IPS-15b (cell line): ENCODE measurements at regions not wholly inside any gene's neighbourhood (a gene's known extent, or its start where the extent isn't known, plus 50 kb on each side); places are given as distances from the start of the nearest gene placed in this dataset.

Experiments used
- H3K27me3 ChIP-seq: one replicate; pipeline ENCODE4 v1.6.1; 2013; ENCODE audit warnings: low read length; ENCODE audit not compliant: control insufficient read depth, insufficient read depth
- H3K36me3 ChIP-seq: one replicate; pipeline ENCODE4 v1.6.1; 2013; ENCODE audit warnings: low read length; ENCODE audit not compliant: control insufficient read depth, insufficient read depth
- H3K4me1 ChIP-seq: one replicate; pipeline ENCODE4 v1.6.1; 2013; ENCODE audit warnings: mild to moderate bottlenecking, low read length; ENCODE audit not compliant: control insufficient read depth, insufficient read depth
- H3K4me3 ChIP-seq: one replicate; pipeline ENCODE4 v1.5.1; 2013; ENCODE audit warnings: low read depth, low read length
- H3K9ac ChIP-seq: one replicate; pipeline ENCODE4 v1.6.1; 2013; ENCODE audit warnings: low read depth, mild to moderate bottlenecking, low read length
- H3K9me3 ChIP-seq: one replicate; pipeline ENCODE4 v1.6.1; 2013; ENCODE audit warnings: mild to moderate bottlenecking, low read length; ENCODE audit not compliant: control insufficient read depth, insufficient read depth

DNA sequence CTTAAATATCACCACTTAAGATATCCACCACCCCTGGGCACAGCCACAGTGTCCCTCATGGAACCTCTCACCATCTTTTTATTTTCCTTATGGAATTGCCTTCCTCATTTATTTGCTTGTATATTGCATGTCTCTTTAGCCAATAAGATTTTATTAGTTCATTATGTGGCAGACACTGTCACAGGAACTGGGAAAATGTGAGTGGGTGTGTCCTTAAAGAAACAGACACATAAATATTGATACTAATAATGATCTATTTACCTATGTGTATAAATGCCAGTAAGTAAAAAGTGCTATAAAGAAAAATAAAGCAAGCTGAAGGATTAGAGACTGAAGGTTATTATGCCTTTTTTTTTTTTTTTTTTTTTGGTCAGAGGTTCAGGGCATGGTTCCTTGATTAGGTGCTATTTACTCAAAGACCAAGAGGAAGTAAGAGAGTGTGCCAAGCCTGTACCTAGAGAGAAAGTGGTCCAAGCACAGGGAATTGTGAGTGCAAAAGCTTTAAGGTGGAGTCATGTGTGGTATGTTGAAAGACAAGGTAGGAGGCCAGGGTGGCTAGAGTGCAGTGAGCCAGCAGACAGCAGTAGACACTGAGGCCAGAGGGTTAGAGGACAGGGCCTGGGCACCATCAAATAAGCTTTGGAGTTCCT, 589.0 kb downstream of the USP25 start:
- Histone ChIP-seq H3K36me3 (no peaks in the 10 kb centered on the region), H3K4me3 (no peak overlapping the region), H3K9ac (no peak overlapping the region), H3K4me1 (peaks cover 11% of the 10 kb centered on the region), H3K9me3 (no peaks in the 10 kb centered on the region), H3K27me3 (no peaks in the 10 kb centered on the region)

GRCh38 chr21:16320110-16320509, 590.3 kb downstream of the USP25 start:
- Histone ChIP-seq H3K36me3 (no peaks in the 10 kb centered on the region), H3K4me1 (peaks cover 11% of the 10 kb centered on the region), H3K27me3 (no peaks in the 10 kb centered on the region), H3K4me3 (no peak overlapping the region), H3K9me3 (no peaks in the 10 kb centered on the region), H3K9ac (no peak overlapping the region)

DNA sequence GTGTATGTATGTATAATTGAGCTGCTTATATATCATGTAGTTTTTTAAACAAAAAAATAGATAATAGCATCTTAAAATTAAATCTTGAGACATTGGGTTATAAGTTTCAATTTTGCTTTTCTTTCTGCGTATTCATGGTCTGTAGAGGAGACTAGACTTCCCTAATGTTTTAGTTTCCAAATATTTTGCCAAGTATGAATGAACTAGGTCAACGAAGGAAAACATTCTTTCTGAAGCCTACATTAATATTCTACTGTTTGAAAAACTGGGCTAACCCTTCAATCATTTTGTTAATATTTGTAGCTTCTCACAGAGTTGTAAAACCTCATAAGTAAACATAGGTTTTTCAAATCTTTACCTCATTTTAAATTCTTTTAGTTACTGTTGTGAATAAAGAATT, 592.7 kb downstream of the USP25 start:
- H3K4me1 ChIP-seq = peaks cover 4% of the 10 kb centered on the region
- H3K36me3 ChIP-seq = no peaks in the 10 kb centered on the region
- no peaks in the 10 kb centered on the region for H3K27me3 ChIP-seq
- no peak overlapping the region for H3K9ac ChIP-seq
- H3K9me3 ChIP-seq = no peaks in the 10 kb centered on the region
- H3K4me3 ChIP-seq = no peak overlapping the region

DNA sequence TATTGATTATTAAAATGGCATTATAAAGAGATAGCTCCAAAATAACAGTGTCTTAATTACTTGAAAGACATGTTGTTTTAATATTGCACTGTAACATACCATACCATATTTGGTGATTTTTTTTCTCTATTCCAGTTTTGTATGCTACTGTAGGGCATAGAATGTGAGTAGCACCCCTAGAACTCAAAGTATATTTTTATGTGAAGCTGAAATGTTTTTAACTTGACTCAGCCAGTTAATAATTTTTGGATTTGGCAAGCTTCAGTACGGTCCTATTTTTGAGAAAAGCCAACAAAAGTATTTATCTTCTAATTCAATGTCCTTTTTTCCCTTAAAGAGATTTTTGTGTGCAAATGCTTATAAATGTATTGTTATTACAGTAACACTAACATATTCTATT, 593.8 kb downstream of the USP25 start:
- no peak overlapping the region for H3K4me3 ChIP-seq

GRCh38 chr21:16324630-16325029, 594.8 kb downstream of the USP25 start:
- H3K4me1 ChIP-seq = no peaks in the 10 kb centered on the region
- H3K4me3 ChIP-seq = no peak overlapping the region
- H3K9me3 ChIP-seq = no peaks in the 10 kb centered on the region
- H3K9ac ChIP-seq = no peak overlapping the region
- no peaks in the 10 kb centered on the region for H3K36me3 ChIP-seq
- H3K27me3 ChIP-seq = no peaks in the 10 kb centered on the region

More for the DNA sequence above, 593.8 kb downstream of the USP25 start:
- H3K9me3 ChIP-seq = no peaks in the 10 kb centered on the region
- no peaks in the 10 kb centered on the region for H3K4me1 ChIP-seq
- H3K36me3 ChIP-seq = no peaks in the 10 kb centered on the region
- H3K27me3 ChIP-seq = no peaks in the 10 kb centered on the region
- no peak overlapping the region for H3K9ac ChIP-seq

GRCh38 chr21:16330082-16330907, 600.5 kb downstream of the USP25 start:
- H3K27me3 ChIP-seq = no peaks in the 10 kb centered on the region
- no peaks in the 10 kb centered on the region for H3K36me3 ChIP-seq
- H3K4me1 ChIP-seq = no peaks in the 10 kb centered on the region
- H3K4me3 ChIP-seq = no peak overlapping the region
- no peaks in the 10 kb centered on the region for H3K9me3 ChIP-seq
- no peak overlapping the region for H3K9ac ChIP-seq

DNA sequence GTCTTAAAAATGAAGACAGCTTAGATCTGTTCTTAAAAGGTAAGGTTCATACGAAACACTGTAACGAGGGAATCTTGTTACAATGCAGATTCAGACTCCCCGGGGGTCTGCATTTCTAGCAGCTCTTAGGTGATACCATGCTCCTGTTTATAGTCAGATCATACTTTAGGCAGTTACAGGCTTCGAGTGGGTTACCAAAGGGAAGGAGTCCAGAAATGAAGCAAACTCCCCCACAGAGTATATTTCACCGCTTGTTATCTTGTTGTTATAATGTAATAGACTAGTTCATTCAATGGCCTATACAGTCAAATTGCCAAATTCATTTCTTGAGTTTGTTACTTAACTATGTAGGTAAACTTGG, 601.1 kb downstream of the USP25 start:
- Histone ChIP-seq H3K9ac (no peak overlapping the region), H3K27me3 (no peaks in the 10 kb centered on the region), H3K4me1 (no peaks in the 10 kb centered on the region), H3K9me3 (no peaks in the 10 kb centered on the region), H3K4me3 (no peak overlapping the region), H3K36me3 (no peaks in the 10 kb centered on the region)

GRCh38 chr21:16337266-16337665, 607.5 kb downstream of the USP25 start:
- H3K27me3 ChIP-seq = no peaks in the 10 kb centered on the region
- H3K9me3 ChIP-seq = no peaks in the 10 kb centered on the region
- no peak overlapping the region for H3K9ac ChIP-seq
- H3K4me1 ChIP-seq = no peaks in the 10 kb centered on the region
- no peaks in the 10 kb centered on the region for H3K36me3 ChIP-seq
- H3K4me3 ChIP-seq = no peak overlapping the region

GRCh38 chr21:16342932-16343331, 613.1 kb downstream of the USP25 start:
- Histone ChIP-seq H3K4me3 (no peak overlapping the region), H3K27me3 (no peaks in the 10 kb centered on the region), H3K9me3 (no peaks in the 10 kb centered on the region), H3K4me1 (no peaks in the 10 kb centered on the region), H3K36me3 (no peaks in the 10 kb centered on the region), H3K9ac (no peak overlapping the region)

GRCh38 chr21:16343776-16344175, 614.0 kb downstream of the USP25 start:
- no peaks in the 10 kb centered on the region for H3K9me3 ChIP-seq
- no peaks in the 10 kb centered on the region for H3K4me1 ChIP-seq
- H3K4me3 ChIP-seq = no peak overlapping the region
- H3K9ac ChIP-seq = no peak overlapping the region
- no peaks in the 10 kb centered on the region for H3K27me3 ChIP-seq
- H3K36me3 ChIP-seq = no peaks in the 10 kb centered on the region

DNA sequence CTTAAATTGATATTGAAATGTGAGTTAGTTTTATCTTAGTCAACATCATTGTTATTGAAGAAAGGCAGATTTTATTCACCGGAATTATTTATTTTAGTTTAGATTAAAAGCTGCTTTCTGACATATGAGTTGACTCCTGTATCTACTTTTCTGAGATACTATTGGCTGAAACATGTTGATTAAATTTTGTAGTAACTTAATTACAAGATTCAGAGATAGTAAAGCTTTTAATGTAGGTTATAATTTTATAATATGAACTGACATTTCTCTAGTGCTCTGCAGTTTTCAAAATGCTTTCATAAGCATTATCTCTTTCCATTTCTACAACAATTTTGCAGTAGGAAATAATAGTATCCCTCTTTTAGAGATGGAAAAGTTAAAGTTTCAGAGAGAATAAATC, 616.0 kb downstream of the USP25 start:
- Histone ChIP-seq H3K4me3 (no peak overlapping the region), H3K9ac (no peak overlapping the region), H3K27me3 (no peaks in the 10 kb centered on the region), H3K9me3 (no peaks in the 10 kb centered on the region), H3K4me1 (no peaks in the 10 kb centered on the region), H3K36me3 (peaks cover 3% of the 10 kb centered on the region)

DNA sequence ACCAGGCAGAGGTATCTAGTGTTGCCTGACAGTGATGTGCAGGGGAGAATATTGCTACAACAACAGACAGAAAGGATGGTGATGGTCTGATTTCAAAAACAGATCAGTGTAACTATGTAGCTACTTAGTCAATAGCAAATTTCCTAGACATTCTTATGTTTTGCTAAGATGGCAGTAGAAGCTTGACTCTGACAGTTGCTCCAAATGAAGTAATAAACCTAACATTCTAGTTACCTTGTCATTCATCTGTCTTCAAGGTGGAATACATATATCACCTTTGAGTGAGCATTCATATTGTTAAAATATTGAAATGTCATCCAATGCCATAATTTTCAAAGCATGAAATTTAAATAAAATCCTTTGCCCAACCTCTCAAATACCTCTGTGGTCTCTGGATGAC, 617.4 kb downstream of the USP25 start:
- Histone ChIP-seq H3K4me3 (no peak overlapping the region), H3K4me1 (no peaks in the 10 kb centered on the region), H3K9ac (no peak overlapping the region), H3K9me3 (no peaks in the 10 kb centered on the region), H3K27me3 (no peaks in the 10 kb centered on the region), H3K36me3 (peaks cover 3% of the 10 kb centered on the region)
